ENCODE measurements at regions not wholly inside any gene's neighbourhood (a gene's known extent, or its start where the extent isn't known, plus 50 kb on each side); places are given as distances from the start of the nearest gene placed in this dataset.

DNA sequence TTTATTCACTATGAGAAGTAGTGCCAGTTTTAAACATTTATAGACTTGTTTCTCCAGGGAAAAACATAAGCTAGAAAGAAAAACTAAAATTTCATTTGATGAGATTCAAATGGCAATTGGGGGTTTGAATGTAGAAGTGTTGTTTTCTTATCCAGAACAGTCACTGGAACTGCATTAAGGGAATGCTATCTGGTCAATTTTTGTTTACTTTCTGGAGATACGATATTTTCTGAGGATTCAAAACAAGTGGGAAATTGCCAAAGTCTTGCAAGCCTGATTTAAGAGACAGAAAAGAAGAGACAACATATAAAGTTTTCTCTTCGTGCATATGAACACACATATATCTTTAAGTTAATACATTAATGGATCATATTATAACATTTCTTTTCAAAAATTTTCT is 118.4 kb downstream of the NXNL2 start:
- Histone ChIP-seq H3K9me3 (replicated peaks in 1 of 11) (peaks cover 5 to 16% (median 7%) of the 10 kb centered on the region in 11 experiments; a peak in 16 of 22 replicates), H3K4me3 (no peak overlapping the region), H3K9ac (no peak overlapping the region), H3K27me3 (no peaks in the 10 kb centered on the region), H3K4me1 (peaks cover 0 to 11% (median 0%) of the 10 kb centered on the region in 10 experiments; a peak in 2 of 20 replicates), H3K4me2 (no peak overlapping the region), H4K20me1 (no peaks in the 10 kb centered on the region), H3K36me3 (no peaks in the 10 kb centered on the region), H3K27ac (no peak overlapping the region)
- no peak for TF ChIP-seq Cebpa-rat (IDR thresholded peaks at IDR 0.05)

DNA sequence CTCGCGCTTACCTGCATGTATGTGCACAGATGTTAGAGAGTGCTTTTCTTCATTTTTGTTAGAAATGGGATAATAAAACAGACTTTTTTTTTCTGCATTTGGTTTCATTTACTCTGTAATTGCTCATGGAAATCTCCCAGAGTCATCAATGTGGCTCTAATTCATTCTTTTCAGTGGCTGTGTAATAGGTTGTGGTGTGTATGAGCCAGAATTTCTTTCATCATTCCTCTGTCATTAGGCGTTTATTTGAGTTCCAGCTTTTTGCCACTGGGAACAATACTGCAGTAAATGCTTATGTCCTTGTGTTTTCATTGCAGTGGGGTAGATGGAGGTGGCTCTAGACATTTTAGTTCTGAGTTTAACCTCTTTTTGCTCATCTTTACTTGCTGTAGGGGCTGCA is 118.9 kb downstream of the NXNL2 start:
- peaks cover 2 to 11% (median 4%) of the 10 kb centered on the region in 11 experiments; a peak in 16 of 22 replicates for H3K9me3 ChIP-seq (replicated peaks in 1 of 11)
- H3K36me3 ChIP-seq = no peaks in the 10 kb centered on the region
- no peaks in the 10 kb centered on the region for H3K27me3 ChIP-seq
- H3K4me1 ChIP-seq = peaks cover 0 to 11% (median 0%) of the 10 kb centered on the region in 10 experiments; a peak in 2 of 20 replicates
- no peak overlapping the region for H3K27ac ChIP-seq
- H3K9ac ChIP-seq = no peak overlapping the region
- no peak for TF ChIP-seq Cebpa-rat (IDR thresholded peaks at IDR 0.05)
- H3K4me3 ChIP-seq = no peak overlapping the region
- no peaks in the 10 kb centered on the region for H4K20me1 ChIP-seq
- no peak overlapping the region for H3K4me2 ChIP-seq

DNA sequence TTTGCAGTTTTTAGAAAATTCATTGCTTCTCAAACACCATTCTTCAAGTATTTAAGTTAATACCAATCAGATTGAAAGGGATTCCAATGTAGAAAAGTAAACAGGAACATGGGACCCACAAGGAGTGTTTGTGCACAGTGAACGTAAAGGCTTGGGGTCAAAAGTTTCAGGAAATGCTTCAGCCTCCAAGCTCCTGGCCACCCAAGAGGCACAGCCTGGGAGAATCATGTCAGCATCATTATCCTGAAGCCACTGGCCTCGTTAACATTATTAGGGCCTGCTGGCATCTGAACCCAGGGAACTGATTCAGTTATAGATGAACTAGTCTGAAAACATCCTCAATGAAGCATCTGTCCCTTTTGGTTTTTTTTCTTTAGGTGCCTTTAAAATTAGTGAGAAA is 122.9 kb downstream of the NXNL2 start:
- Histone ChIP-seq H3K4me3 (no peak overlapping the region), H3K4me2 (no peak overlapping the region), H3K36me3 (no peaks in the 10 kb centered on the region), H3K9ac (no peak overlapping the region), H3K4me1 (no peaks in the 10 kb centered on the region), H3K9me3 (replicated peaks in 1 of 11) (no peaks in the 10 kb centered on the region), H3K27ac (no peak overlapping the region), H3K27me3 (no peaks in the 10 kb centered on the region), H4K20me1 (no peaks in the 10 kb centered on the region)
- TF ChIP-seq Cebpa-rat (IDR thresholded peaks at IDR 0.05) = no peak

DNA sequence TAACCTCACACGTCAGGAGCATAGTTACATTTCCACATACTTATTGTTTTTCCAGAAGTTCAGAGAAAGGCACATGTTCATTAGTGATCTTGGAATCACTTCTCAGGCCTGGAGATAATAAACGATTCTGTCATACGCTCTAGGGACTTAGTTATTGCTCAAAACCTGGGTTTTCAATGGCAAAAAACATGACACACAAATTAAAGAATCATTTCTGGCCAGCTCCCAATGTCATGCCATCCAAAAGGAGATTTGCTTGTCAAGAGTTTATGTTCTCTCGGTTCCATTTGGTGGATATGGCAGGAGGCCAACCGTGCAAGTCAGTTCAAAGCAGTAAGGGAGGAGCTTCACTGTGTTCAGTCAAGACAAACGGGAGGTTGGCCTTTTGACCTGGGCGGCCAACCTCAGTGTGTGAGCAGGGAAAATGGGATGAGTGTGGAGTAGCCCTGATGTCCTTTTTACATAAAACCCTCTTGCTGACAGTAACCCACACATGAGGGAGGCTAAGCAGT is 123.4 kb downstream of the NXNL2 start:
- no peak overlapping the region for H3K27ac ChIP-seq
- H3K9ac ChIP-seq = no peak overlapping the region
- H3K4me2 ChIP-seq = no peak overlapping the region
- no peaks in the 10 kb centered on the region for H4K20me1 ChIP-seq
- H3K9me3 ChIP-seq (replicated peaks in 1 of 11) = no peaks in the 10 kb centered on the region
- no peaks in the 10 kb centered on the region for H3K36me3 ChIP-seq
- no peaks in the 10 kb centered on the region for H3K4me1 ChIP-seq
- no peaks in the 10 kb centered on the region for H3K27me3 ChIP-seq
- H3K4me3 ChIP-seq = no peak overlapping the region
- no peak for TF ChIP-seq Cebpa-rat (IDR thresholded peaks at IDR 0.05)

DNA sequence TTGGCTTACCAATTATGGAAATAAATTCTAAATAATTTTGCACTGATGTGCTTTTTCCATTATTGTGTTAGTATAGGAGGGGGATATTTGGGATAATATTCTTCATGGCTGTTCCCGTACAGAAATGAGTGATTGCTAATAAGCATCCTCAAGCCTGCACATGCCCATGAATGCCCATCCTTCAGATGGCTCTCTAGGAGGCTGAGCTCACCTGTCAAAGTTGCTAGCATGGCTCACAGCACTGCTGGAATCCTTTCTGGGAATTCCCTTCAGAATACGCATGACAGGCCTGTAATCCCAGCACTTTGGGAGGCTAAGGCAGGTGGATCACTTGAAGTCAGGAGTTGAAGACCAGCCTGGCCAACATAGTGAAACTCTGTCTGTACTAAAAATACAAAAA is 124.1 kb downstream of the NXNL2 start:
- Histone ChIP-seq H3K27me3 (no peaks in the 10 kb centered on the region), H3K4me2 (no peak overlapping the region), H4K20me1 (no peaks in the 10 kb centered on the region), H3K4me3 (no peak overlapping the region), H3K36me3 (no peaks in the 10 kb centered on the region), H3K27ac (no peak overlapping the region), H3K9ac (no peak overlapping the region), H3K9me3 (replicated peaks in 1 of 11) (no peaks in the 10 kb centered on the region), H3K4me1 (no peaks in the 10 kb centered on the region)
- no peak for TF ChIP-seq Cebpa-rat (IDR thresholded peaks at IDR 0.05)

DNA sequence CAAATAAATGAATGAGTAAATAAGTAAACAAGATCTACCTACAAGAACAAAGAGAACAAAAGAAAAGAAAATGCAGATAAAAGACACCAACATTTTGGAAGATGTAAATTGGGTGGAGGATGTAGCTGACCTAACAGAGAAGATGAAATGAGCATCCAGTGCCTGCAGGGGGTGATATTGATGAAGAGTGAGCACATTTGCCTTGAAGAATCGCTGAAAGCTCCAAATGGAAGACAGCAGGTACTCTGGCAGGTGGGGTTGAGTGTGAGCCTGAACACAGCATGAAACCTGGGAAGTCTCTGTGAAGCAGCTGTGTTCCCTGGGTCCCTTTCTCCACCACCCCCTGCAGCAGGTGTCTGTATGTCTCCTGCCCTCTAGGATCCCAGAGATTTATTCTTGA is 125.6 kb downstream of the NXNL2 start:
- Histone ChIP-seq H4K20me1 (no peaks in the 10 kb centered on the region), H3K27me3 (no peaks in the 10 kb centered on the region), H3K4me2 (no peak overlapping the region), H3K36me3 (no peaks in the 10 kb centered on the region), H3K27ac (no peak overlapping the region), H3K4me1 (no peaks in the 10 kb centered on the region), H3K4me3 (no peak overlapping the region), H3K9ac (no peak overlapping the region), H3K9me3 (replicated peaks in 1 of 11) (no peaks in the 10 kb centered on the region)
- no peak for TF ChIP-seq Cebpa-rat (IDR thresholded peaks at IDR 0.05)

DNA sequence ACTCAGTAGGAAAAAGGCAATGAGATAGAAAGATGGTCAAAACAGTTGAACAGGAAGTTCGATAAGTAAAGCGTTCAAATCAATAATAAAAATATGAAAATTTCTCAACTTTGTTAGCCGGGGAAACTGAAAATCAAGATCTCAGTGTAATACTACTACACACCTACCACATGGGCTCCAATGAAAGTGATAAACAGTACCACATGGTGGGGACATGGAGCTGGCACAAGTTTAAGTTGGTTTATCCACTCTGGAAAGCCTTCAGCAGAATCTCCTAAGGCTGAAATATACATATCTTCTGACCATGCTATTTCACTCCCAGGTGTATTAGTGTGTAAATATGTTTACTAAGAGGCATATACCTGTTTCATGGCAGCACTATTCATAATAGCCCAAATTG is 126.8 kb downstream of the NXNL2 start:
- H3K9me3 ChIP-seq (replicated peaks in 1 of 11) = no peaks in the 10 kb centered on the region
- H3K27me3 ChIP-seq = no peaks in the 10 kb centered on the region
- no peak overlapping the region for H3K9ac ChIP-seq
- no peak overlapping the region for H3K27ac ChIP-seq
- H4K20me1 ChIP-seq = no peaks in the 10 kb centered on the region
- H3K4me1 ChIP-seq = no peaks in the 10 kb centered on the region
- no peak overlapping the region for H3K4me2 ChIP-seq
- no peaks in the 10 kb centered on the region for H3K36me3 ChIP-seq
- no peak overlapping the region for H3K4me3 ChIP-seq
- no peak for TF ChIP-seq Cebpa-rat (IDR thresholded peaks at IDR 0.05)

DNA sequence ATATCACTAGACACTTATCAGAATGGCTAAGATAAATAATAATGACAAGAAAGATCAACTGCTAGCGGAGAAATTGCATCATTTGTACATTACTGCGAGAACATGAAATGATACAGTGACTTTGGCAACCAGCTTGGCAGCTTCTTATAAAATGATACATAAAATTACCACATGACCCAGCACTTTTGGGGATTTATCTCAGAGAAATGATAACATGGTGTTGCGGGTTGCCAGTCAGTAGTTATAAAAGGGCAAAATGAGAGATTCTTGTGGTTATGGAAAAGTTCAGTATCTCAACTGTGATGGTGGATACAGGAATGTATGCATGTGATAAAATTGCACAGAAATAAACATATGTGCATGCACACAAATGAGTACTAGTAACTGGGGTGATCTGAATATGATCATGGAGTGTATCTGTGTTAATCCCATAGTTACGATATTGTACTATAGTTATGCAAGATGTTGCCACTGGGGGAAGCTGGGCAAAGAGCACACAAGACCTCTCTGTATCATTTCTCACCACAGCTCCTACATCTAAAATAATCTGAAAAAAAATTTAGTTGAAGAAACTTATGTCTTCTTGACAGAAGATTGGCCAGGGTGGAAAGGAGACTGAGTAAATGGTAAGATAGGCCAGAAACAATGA is 128.9 kb downstream of the NXNL2 start:
- Histone ChIP-seq H3K4me1 (no peaks in the 10 kb centered on the region), H3K27me3 (no peaks in the 10 kb centered on the region), H3K9me3 (replicated peaks in 1 of 11) (no peaks in the 10 kb centered on the region), H3K36me3 (no peaks in the 10 kb centered on the region), H3K27ac (no peak overlapping the region), H3K9ac (no peak overlapping the region), H3K4me3 (no peak overlapping the region), H4K20me1 (no peaks in the 10 kb centered on the region), H3K4me2 (no peak overlapping the region)
- no peak for TF ChIP-seq Cebpa-rat (IDR thresholded peaks at IDR 0.05)

DNA sequence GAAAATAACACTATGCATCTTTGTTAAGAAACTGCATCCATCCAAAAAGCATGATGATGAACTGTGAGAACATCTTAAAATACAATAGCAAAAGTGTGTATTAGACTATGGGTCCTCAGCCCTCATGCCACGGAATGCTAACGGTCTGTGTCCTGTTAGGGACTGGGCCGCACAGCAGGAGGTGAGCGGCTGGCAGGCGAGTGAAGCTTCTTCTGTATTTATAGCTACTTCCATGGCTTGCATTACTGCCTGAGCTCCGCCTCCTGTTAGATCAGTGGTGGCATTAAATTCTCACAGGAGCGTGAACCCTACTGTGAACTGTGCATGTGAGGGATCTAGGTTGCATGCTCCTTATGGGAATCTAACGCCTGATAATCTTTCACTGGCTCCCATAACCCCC is 129.8 kb downstream of the NXNL2 start:
- no peaks in the 10 kb centered on the region for H3K27me3 ChIP-seq
- no peaks in the 10 kb centered on the region for H3K4me1 ChIP-seq
- H3K4me2 ChIP-seq = no peak overlapping the region
- H3K27ac ChIP-seq = no peak overlapping the region
- no peak overlapping the region for H3K4me3 ChIP-seq
- H3K36me3 ChIP-seq = no peaks in the 10 kb centered on the region
- H3K9me3 ChIP-seq (replicated peaks in 1 of 11) = peaks cover 0 to 5% (median 2%) of the 10 kb centered on the region in 11 experiments; a peak in 13 of 22 replicates
- no peak for TF ChIP-seq Cebpa-rat (IDR thresholded peaks at IDR 0.05)
- no peak overlapping the region for H3K9ac ChIP-seq
- no peaks in the 10 kb centered on the region for H4K20me1 ChIP-seq
